ENCODE measurements at regions not wholly inside any gene's neighbourhood (a gene's known extent, or its start where the extent isn't known, plus 50 kb on each side); places are given as distances from the start of the nearest gene placed in this dataset.
A peak's percentile ranks its signal among the peaks of the same experiment; 100 is the strongest.

DNA sequence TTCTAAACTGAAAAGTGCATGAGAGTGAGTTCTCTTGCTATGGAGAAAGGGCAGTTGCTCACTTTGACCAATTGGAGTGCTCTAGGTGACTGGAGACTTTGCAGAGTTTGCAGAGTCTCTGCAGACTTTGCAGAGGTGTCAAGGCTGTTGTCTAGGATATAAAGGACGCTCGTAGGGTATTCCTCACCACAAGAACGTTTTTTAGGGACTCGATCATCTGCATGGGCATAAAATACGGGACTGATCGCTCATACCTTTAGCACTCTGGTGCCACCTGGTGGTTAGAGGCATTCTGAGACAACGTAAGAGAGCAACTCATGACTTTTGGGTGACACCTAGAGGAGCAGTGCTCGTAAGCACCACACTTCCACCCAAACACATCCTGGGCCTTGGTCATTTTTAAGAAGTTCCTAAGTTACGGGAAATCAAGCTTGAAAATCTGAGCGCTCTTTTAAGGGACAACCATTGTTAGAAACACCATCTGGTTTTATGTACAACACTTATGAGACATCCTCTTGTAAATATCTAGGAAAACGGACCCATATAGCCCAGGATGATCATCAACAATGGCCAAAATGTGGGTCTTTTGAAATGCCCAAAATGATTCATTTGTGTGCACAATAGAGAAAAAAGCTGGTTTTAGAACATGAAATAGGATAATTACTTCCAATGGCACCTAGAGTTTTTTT lies 51.6 kb upstream of the XCR1 start:
- H3K9ac ChIP-seq (ENCODE audit: insufficient read depth, low read depth, low read length) = no peak overlapping the region
- DNase-seq (ENCODE audit: low spot score) (peak; percentile 85), ATAC-seq (peak; percentile 99), FAIRE-seq (peak; percentile 95)
- H3K4me3 ChIP-seq (replicated peaks in 1 of 3; ENCODE audit: insufficient read depth in 1 of 3, low read depth in 2 of 3, low read length in 3 of 3) = no peak overlapping the region
- 2% methylated on average over 11 of the region's 11 CpGs for WGBS (ENCODE audit: low lambda C conversion rate)
- no TSS peak for BruUV-seq (replicated peaks)
- no peak overlapping the region for H2AFZ ChIP-seq (ENCODE audit: low read length)
- H3K27ac ChIP-seq (ENCODE audit: extremely low read length, insufficient read depth, low read length) = no peak overlapping the region
- H3K4me1 ChIP-seq (ENCODE audit: insufficient read depth, low read length) = no peaks in the 10 kb centered on the region
- H3K9me3 ChIP-seq (ENCODE audit: low read length) = no peaks in the 10 kb centered on the region
- H3K4me2 ChIP-seq (ENCODE audit: low read depth, low read length) = peak overlapping the region; percentile 58; the same call in 1 of the 2 replicates
- ChIA-PET CTCF (ENCODE audit: low intra/inter-chr PET ratio, low total read pairs) (interaction anchor here (1.0 to 6.2 kb wide), 4 partner anchors 141 to 854 kb away, joined by 3 to 126 read pairs (median 10); no protein-coding TSS in a partner anchor), POLR2A (no interaction called here)
- intact Hi-C loops (cut with micrococcal nuclease; ENCODE audit: unreplicated experiment) = loop anchor here (1.0 to 2.0 kb wide), 2 partner anchors 141 to 318 kb away; no protein-coding TSS in a partner anchor
- H3K79me2 ChIP-seq (ENCODE audit: insufficient read depth, low read length) = no peaks in the 10 kb centered on the region
- no peaks in the 10 kb centered on the region for H3K36me3 ChIP-seq (replicated peaks in 1 of 2; ENCODE audit: control insufficient read depth in 1 of 2, insufficient read depth in 2 of 2, low read length in 2 of 2)
- no peaks in the 10 kb centered on the region for H4K20me1 ChIP-seq (ENCODE audit: insufficient read depth, low read length)
- no peaks in the 10 kb centered on the region; a peak in 1 of 5 replicates for H3K27me3 ChIP-seq (ENCODE audit: control insufficient read depth in 1 of 2, insufficient read depth in 2 of 2, low read length in 2 of 2)
- in situ Hi-C loops (cut with HindIII; ENCODE audit: extremely low pct_ligation_motif_present, low pct_unique_long_range_greater_than_20kb) = loop anchor here (5.0 to 10.0 kb wide), 2 partner anchors 142 to 314 kb away; no protein-coding TSS in a partner anchor
- TF ChIP-seq EP300 (IDR thresholded peaks at IDR 0.05; ENCODE audit: low read depth in 2 of 2, low read length in 2 of 2) (no peak), EP300 (CRISPR knock-in tag; IDR thresholded peaks at IDR 0.05; ENCODE audit: borderline replicate concordance) (no peak), TARDBP (CRISPR knock-in tag; IDR thresholded peaks at IDR 0.05) (peak; percentile 45; the same call in 1 of the 2 replicates), KAT8 (CRISPR knock-in tag; IDR thresholded peaks at IDR 0.05) (peak; percentile 30; the same call in 1 of the 2 replicates), TEAD3 (CRISPR knock-in tag; optimal IDR thresholded peaks at IDR 0.05; ENCODE audit: borderline replicate concordance) (peak; percentile 58), KLF16 (CRISPR knock-in tag; IDR thresholded peaks at IDR 0.05) (peak in 1 of 2 experiments; percentile 43; a peak in 1 of 4 replicates), CREB1 (IDR thresholded peaks at IDR 0.05) (no peak), CREB1 (CRISPR knock-in tag; IDR thresholded peaks at IDR 0.05) (0 out of 2 replicates have a peak, but pooled peaks have one; percentile 26), ELF3 (CRISPR knock-in tag; IDR thresholded peaks at IDR 0.05) (0 out of 2 replicates have a peak, but pooled peaks have one; percentile 35), BHLHE40 (IDR thresholded peaks at IDR 0.05; ENCODE audit: low read length) (0 out of 2 replicates have a peak, but pooled peaks have one; percentile 16), SOX13 (IDR thresholded peaks at IDR 0.05) (no peak), SOX13 (CRISPR knock-in tag; conservative IDR thresholded peaks at IDR 0.05 in 1 of 2, IDR thresholded peaks at IDR 0.05 in 1 of 2) (peak in 1 of 2 experiments; percentile 9; a peak in 1 of 4 replicates), ETV5 (CRISPR knock-in tag; IDR thresholded peaks at IDR 0.05; ENCODE audit: borderline replicate concordance) (peak; percentile 17; the same call in 1 of the 2 replicates), IRF2 (CRISPR knock-in tag; IDR thresholded peaks at IDR 0.05) (peak; percentile 36; the same call in 1 of the 2 replicates), ARNT2 (CRISPR knock-in tag; IDR thresholded peaks at IDR 0.05; ENCODE audit: low read depth) (0 out of 2 replicates have a peak, but pooled peaks have one; percentile 27), ZNF468 (CRISPR knock-in tag; IDR thresholded peaks at IDR 0.05) (no peak), JDP2 (CRISPR knock-in tag; IDR thresholded peaks at IDR 0.05; ENCODE audit: borderline replicate concordance) (no peak), MTA3 (CRISPR knock-in tag; IDR thresholded peaks at IDR 0.05) (no peak), STAG1 (CRISPR knock-in tag; IDR thresholded peaks at IDR 0.05) (peak; percentile 98), ZNF101 (CRISPR knock-in tag; IDR thresholded peaks at IDR 0.05; ENCODE audit: borderline replicate concordance, low read depth) (no peak), CEBPG (CRISPR knock-in tag; IDR thresholded peaks at IDR 0.05) (peak; percentile 29; the same call in 1 of the 2 replicates)
- TF ChIP-seq, protein P1, sequence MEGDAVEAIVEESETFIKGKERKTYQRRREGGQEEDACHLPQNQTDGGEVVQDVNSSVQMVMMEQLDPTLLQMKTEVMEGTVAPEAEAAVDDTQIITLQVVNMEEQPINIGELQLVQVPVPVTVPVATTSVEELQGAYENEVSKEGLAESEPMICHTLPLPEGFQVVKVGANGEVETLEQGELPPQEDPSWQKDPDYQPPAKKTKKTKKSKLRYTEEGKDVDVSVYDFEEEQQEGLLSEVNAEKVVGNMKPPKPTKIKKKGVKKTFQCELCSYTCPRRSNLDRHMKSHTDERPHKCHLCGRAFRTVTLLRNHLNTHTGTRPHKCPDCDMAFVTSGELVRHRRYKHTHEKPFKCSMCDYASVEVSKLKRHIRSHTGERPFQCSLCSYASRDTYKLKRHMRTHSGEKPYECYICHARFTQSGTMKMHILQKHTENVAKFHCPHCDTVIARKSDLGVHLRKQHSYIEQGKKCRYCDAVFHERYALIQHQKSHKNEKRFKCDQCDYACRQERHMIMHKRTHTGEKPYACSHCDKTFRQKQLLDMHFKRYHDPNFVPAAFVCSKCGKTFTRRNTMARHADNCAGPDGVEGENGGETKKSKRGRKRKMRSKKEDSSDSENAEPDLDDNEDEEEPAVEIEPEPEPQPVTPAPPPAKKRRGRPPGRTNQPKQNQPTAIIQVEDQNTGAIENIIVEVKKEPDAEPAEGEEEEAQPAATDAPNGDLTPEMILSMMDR (CRISPR knock-in tag; IDR thresholded peaks at IDR 0.05) = peak; percentile 99
- TF ChIP-seq, protein P2, sequence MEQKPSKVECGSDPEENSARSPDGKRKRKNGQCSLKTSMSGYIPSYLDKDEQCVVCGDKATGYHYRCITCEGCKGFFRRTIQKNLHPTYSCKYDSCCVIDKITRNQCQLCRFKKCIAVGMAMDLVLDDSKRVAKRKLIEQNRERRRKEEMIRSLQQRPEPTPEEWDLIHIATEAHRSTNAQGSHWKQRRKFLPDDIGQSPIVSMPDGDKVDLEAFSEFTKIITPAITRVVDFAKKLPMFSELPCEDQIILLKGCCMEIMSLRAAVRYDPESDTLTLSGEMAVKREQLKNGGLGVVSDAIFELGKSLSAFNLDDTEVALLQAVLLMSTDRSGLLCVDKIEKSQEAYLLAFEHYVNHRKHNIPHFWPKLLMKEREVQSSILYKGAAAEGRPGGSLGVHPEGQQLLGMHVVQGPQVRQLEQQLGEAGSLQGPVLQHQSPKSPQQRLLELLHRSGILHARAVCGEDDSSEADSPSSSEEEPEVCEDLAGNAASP (CRISPR knock-in tag; IDR thresholded peaks at IDR 0.05; ENCODE audit: borderline replicate concordance) = peak; percentile 25; the same call in 1 of the 2 replicates

All from HepG2 (cell line).